ENCODE measurements at regions not wholly inside any gene's neighbourhood (a gene's known extent, or its start where the extent isn't known, plus 50 kb on each side); places are given as distances from the start of the nearest gene placed in this dataset.

- TF ChIP-seq TAF1 (IDR thresholded peaks at IDR 0.05; ENCODE audit: low read depth, low read length) (no peak), POLR2AphosphoS5 (IDR thresholded peaks at IDR 0.05; ENCODE audit: low read depth, low read length) (no peak), POLR2A (IDR thresholded peaks at IDR 0.05; ENCODE audit: low read depth, low read length) (no peak), SPI1 (IDR thresholded peaks at IDR 0.05; ENCODE audit: low read depth, low read length) (no peak), POU2F2 (IDR thresholded peaks at IDR 0.05; ENCODE audit: low read depth, low read length) (no peak), PAX5 (IDR thresholded peaks at IDR 0.05; ENCODE audit: insufficient read depth, low read length, severe bottlenecking) (no peak)
Observed at GRCh38 chr22:49720279-49720959, 107.3 kb downstream of the BRD1 start.

Measured in GM12891 (cell line).